ENCODE measurements at regions not wholly inside any gene's neighbourhood (a gene's known extent, or its start where the extent isn't known, plus 50 kb on each side); places are given as distances from the start of the nearest gene placed in this dataset.

DNA sequence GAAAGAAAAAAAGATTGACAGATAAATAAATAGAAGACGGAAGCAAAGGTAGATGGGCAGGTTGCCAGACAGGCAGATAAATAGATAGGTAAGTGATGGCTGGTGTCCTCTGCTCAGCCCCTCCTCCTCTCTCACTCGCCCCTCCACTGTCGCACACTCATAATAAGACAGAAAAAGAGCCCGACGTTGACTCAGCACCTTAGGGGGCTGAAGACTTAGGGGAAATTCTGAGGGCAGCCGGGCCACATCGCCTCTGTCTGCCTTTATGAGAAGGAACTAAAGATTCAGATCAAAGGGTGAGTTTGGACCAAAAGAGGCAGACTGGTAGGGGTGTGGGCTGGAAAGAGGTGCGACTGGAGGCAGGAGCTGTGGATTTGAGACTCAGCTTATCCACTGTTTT lies 158.1 kb upstream of the IGSF21 start:
- no peaks in the 10 kb centered on the region for H3K36me3 ChIP-seq (ENCODE audit: low read length)
- no peaks in the 10 kb centered on the region for H3F3A ChIP-seq (ENCODE audit: insufficient read depth)
- no peaks in the 10 kb centered on the region for H3K27me3 ChIP-seq (ENCODE audit: low read length)
- H3K27ac ChIP-seq (ENCODE audit: low read depth, low read length), result no peak overlapping the region
- no peak overlapping the region for H2AFZ ChIP-seq (ENCODE audit: low read depth, low read length, severe bottlenecking)
- H3K4me3 ChIP-seq (ENCODE audit: insufficient read depth, low read length, poor library complexity, severe bottlenecking), result no peak overlapping the region
- no peaks in the 10 kb centered on the region for H3K9me3 ChIP-seq (ENCODE audit: insufficient read depth, low read length)
- H3K9ac ChIP-seq (ENCODE audit: low read length), result no peak overlapping the region
- H3K4me2 ChIP-seq (ENCODE audit: low read depth, low read length, poor library complexity, severe bottlenecking), result no peak overlapping the region
- H3K79me2 ChIP-seq (ENCODE audit: insufficient read depth, low read length), result no peaks in the 10 kb centered on the region
- H4K20me1 ChIP-seq (ENCODE audit: low read depth, low read length), result no peaks in the 10 kb centered on the region
- no peak for TF ChIP-seq EZH2phosphoT487 (conservative IDR thresholded peaks at IDR 0.05; ENCODE audit: low read length)
- TF ChIP-seq, protein P1, sequence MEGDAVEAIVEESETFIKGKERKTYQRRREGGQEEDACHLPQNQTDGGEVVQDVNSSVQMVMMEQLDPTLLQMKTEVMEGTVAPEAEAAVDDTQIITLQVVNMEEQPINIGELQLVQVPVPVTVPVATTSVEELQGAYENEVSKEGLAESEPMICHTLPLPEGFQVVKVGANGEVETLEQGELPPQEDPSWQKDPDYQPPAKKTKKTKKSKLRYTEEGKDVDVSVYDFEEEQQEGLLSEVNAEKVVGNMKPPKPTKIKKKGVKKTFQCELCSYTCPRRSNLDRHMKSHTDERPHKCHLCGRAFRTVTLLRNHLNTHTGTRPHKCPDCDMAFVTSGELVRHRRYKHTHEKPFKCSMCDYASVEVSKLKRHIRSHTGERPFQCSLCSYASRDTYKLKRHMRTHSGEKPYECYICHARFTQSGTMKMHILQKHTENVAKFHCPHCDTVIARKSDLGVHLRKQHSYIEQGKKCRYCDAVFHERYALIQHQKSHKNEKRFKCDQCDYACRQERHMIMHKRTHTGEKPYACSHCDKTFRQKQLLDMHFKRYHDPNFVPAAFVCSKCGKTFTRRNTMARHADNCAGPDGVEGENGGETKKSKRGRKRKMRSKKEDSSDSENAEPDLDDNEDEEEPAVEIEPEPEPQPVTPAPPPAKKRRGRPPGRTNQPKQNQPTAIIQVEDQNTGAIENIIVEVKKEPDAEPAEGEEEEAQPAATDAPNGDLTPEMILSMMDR (IDR thresholded peaks at IDR 0.05; ENCODE audit: insufficient read depth, low read length, poor library complexity, severe bottlenecking), result no peak
- no peaks in the 10 kb centered on the region for H3K9me2 ChIP-seq (replicated peaks; ENCODE audit: insufficient read depth, low read length)

DNA sequence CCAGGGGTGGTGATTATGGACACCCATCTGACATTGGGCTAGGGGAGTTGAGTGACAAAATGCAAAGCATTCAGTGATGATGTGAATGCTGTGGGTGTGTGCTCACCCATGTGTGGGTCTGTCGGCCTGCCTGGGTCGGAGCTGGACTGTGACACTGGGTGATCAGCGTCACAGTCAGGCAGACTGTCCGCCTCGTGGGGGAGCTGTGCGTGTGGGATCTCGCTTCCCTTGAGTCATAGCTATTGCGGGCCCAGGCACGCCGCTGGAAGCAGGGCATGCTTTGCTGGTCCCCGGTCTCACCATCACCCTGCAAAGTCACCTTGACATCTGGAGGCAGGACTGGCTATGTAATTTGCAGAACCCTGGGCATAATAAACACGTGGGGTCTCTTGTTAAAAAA lies 156.9 kb upstream of the IGSF21 start:
- Histone ChIP-seq H3K9ac (ENCODE audit: low read length) (no peak overlapping the region), H3K9me2 (replicated peaks; ENCODE audit: insufficient read depth, low read length) (no peaks in the 10 kb centered on the region), H4K20me1 (ENCODE audit: low read depth, low read length) (no peaks in the 10 kb centered on the region), H3F3A (ENCODE audit: insufficient read depth) (no peaks in the 10 kb centered on the region), H3K9me3 (ENCODE audit: insufficient read depth, low read length) (no peaks in the 10 kb centered on the region), H3K4me2 (ENCODE audit: low read depth, low read length, poor library complexity, severe bottlenecking) (no peak overlapping the region), H3K36me3 (ENCODE audit: low read length) (no peaks in the 10 kb centered on the region), H3K27me3 (ENCODE audit: low read length) (no peaks in the 10 kb centered on the region), H3K79me2 (ENCODE audit: insufficient read depth, low read length) (no peaks in the 10 kb centered on the region), H3K27ac (ENCODE audit: low read depth, low read length) (no peak overlapping the region), H2AFZ (ENCODE audit: low read depth, low read length, severe bottlenecking) (no peak overlapping the region), H3K4me3 (ENCODE audit: insufficient read depth, low read length, poor library complexity, severe bottlenecking) (no peak overlapping the region)
- no peak for TF ChIP-seq EZH2phosphoT487 (conservative IDR thresholded peaks at IDR 0.05; ENCODE audit: low read length)
- TF ChIP-seq, protein P1 (IDR thresholded peaks at IDR 0.05; ENCODE audit: insufficient read depth, low read length, poor library complexity, severe bottlenecking), result no peak

DNA sequence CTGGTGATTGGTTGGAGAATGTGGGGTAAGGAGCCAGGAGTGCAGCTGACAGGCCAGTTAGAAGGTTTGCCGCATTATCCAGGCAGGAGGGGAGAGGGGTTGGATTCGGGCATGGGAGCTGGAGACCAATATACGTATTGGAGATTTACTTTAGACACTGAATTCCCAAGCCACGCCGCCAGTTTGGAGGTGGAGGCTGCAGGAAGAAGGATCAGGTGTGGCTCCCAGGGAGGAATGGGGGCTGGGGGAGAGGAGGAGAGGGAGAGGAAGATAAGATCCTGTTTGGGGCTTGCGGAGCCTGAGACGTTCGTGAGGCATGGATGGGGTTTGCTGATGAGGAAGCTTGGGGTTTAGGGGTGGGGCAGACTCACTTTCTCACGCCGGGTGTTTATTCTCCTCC lies 155.1 kb upstream of the IGSF21 start:
- H3K27ac ChIP-seq (ENCODE audit: low read depth, low read length), result no peak overlapping the region
- no peaks in the 10 kb centered on the region for H3K27me3 ChIP-seq (ENCODE audit: low read length)
- H3F3A ChIP-seq (ENCODE audit: insufficient read depth), result no peaks in the 10 kb centered on the region
- no peaks in the 10 kb centered on the region for H3K9me3 ChIP-seq (ENCODE audit: insufficient read depth, low read length)
- H4K20me1 ChIP-seq (ENCODE audit: low read depth, low read length), result no peaks in the 10 kb centered on the region
- H2AFZ ChIP-seq (ENCODE audit: low read depth, low read length, severe bottlenecking), result no peak overlapping the region
- no peaks in the 10 kb centered on the region for H3K9me2 ChIP-seq (replicated peaks; ENCODE audit: insufficient read depth, low read length)
- no peaks in the 10 kb centered on the region for H3K36me3 ChIP-seq (ENCODE audit: low read length)
- TF ChIP-seq, protein P1 (IDR thresholded peaks at IDR 0.05; ENCODE audit: insufficient read depth, low read length, poor library complexity, severe bottlenecking), result no peak
- no peak for TF ChIP-seq EZH2phosphoT487 (conservative IDR thresholded peaks at IDR 0.05; ENCODE audit: low read length)
- no peak overlapping the region for H3K9ac ChIP-seq (ENCODE audit: low read length)
- no peaks in the 10 kb centered on the region for H3K79me2 ChIP-seq (ENCODE audit: insufficient read depth, low read length)
- no peak overlapping the region for H3K4me2 ChIP-seq (ENCODE audit: low read depth, low read length, poor library complexity, severe bottlenecking)
- no peak overlapping the region for H3K4me3 ChIP-seq (ENCODE audit: insufficient read depth, low read length, poor library complexity, severe bottlenecking)

All from SU-DHL-6 (cell line).